A549 (cell line): ENCODE measurements at regions not wholly inside any gene's neighbourhood (a gene's known extent, or its start where the extent isn't known, plus 50 kb on each side); places are given as distances from the start of the nearest gene placed in this dataset.

Experiments used
- ATAC-seq, 2 experiments: fragments of 200-7000 bp in 1 of 2; fragments of >200 bp in 1 of 2; cut with Nextera tagmentation in 1 of 2; cut with Tn5 transposase in 1 of 2; 3 replicates each; pipeline versions ENCODE4 v1.8.0 to v1.9.1; 2018 to 2020; ENCODE audit warnings: mild to moderate bottlenecking in 1 of 2, moderate library complexity in 1 of 2
- CTCF ChIA-PET: fragments of 300-600 bp; sonication (Branson Sonifier 250); formaldehyde crosslinking; extraction: SDS; loops from one replicate; lab custom pipeline; 2021; ENCODE audit warnings: antibody characterized with exemption, inconsistent platforms; lab: Yijun Ruan, JAX
- POLR2A ChIA-PET: fragments of 350-600 bp; formaldehyde crosslinking; extraction: SDS; loops from one replicate; lab custom pipeline; 2021; ENCODE audit warnings: antibody characterized with exemption, inconsistent platforms; lab: Yijun Ruan, JAX
- DNase-seq, 2 experiments: peaks; one replicate each; pipeline versions ENCODE4 v3.0.0 to v3.0.0-alpha.2; 2011 to 2016; ENCODE audit warnings: low read depth in 1 of 2, low spot score in 1 of 2
- FAIRE-seq: peaks from 2 replicates; lab custom pipeline; 2011; peaks lifted over from hg19 to GRCh38; lab: Jason Lieb, UNC
- H3K27ac ChIP-seq, 2 experiments: fragments of >200 bp; sonication (Bioruptor Twin); formaldehyde crosslinking; 3 replicates each; pipeline ENCODE4 v1.5.1; 2016 to 2017
- H3K4me1 ChIP-seq: fragments of >200 bp; sonication (Bioruptor Twin); formaldehyde crosslinking; 3 replicates; pipeline ENCODE4 v1.6.1; 2016
- H3K4me2 ChIP-seq: fragments of >200 bp; sonication (Bioruptor Twin); formaldehyde crosslinking; 3 replicates; pipeline ENCODE4 v1.6.1; 2016
- H3K4me3 ChIP-seq: fragments of >200 bp; sonication (Bioruptor Twin); formaldehyde crosslinking; 3 replicates; pipeline ENCODE4 v1.5.1; 2016
- H3K9me3 ChIP-seq: fragments of >200 bp; sonication (Bioruptor Twin); formaldehyde crosslinking; 3 replicates; pipeline ENCODE4 v1.6.1; 2016
- CBX2 ChIP-seq: fragments of 200-600 bp; sonication (generic); IDR thresholded peaks from 2 replicates; pipeline ENCODE4 v1.6.1; 2016; ENCODE audit warnings: low read depth, mild to moderate bottlenecking, borderline replicate concordance
- CHD2 ChIP-seq: fragments of 150-350 bp; IDR thresholded peaks from 2 replicates; pipeline ENCODE4 v1.6.1; 2014; ENCODE audit warnings: low read length; ENCODE audit not compliant: partially characterized antibody
- ESRRA ChIP-seq: fragments of 150-350 bp; IDR thresholded peaks from 2 replicates; pipeline ENCODE4 v1.6.1; 2014; ENCODE audit warnings: mild to moderate bottlenecking, low read length, borderline replicate concordance
- GATA3 ChIP-seq: IDR thresholded peaks from 2 replicates; pipeline ENCODE4 v1.6.1; 2012; ENCODE audit warnings: borderline replicate concordance
- HDAC2 ChIP-seq: fragments of 200-600 bp; sonication (generic); IDR thresholded peaks from 2 replicates; pipeline ENCODE4 v1.6.1; 2016
- HOXA7 ChIP-seq: fragments of 250-450 bp; sonication (Bioruptor Pico); IDR thresholded peaks from 2 replicates; pipeline ENCODE4 v1.5.0; 2020; ENCODE audit warnings: mild to moderate bottlenecking, moderate library complexity
- KDM5A ChIP-seq: fragments of 200-600 bp; sonication (generic); IDR thresholded peaks from 2 replicates; pipeline ENCODE4 v1.6.1; 2016; ENCODE audit warnings: antibody characterized with exemption, mild to moderate bottlenecking
- MYC ChIP-seq: IDR thresholded peaks from 2 replicates; pipeline ENCODE4 v1.6.1; 2012; ENCODE audit warnings: mild to moderate bottlenecking, inconsistent platforms, low read length, improper control_type of control experiment, borderline replicate concordance
- NFE2L2 ChIP-seq: fragments of 150-350 bp; conservative IDR thresholded peaks from 2 replicates; pipeline ENCODE4 v1.6.1; 2014; ENCODE audit warnings: low read length
- NR3C1 ChIP-seq: fragments of >200 bp; sonication (Bioruptor Twin); formaldehyde crosslinking; IDR thresholded peaks from 3 replicates; pipeline ENCODE4 v1.6.1; 2017
- POLR2A ChIP-seq: IDR thresholded peaks from 2 replicates; pipeline ENCODE4 v1.6.1; 2012; ENCODE audit warnings: mild to moderate bottlenecking, low read length
- RFX5 ChIP-seq: fragments of 450-650 bp; IDR thresholded peaks from 2 replicates; pipeline ENCODE4 v1.7.1; 2014; ENCODE audit warnings: antibody characterized with exemption, mild to moderate bottlenecking, moderate library complexity
- SREBF2 ChIP-seq: fragments of 450-650 bp; IDR thresholded peaks from 2 replicates; pipeline ENCODE4 v1.6.1; 2014; ENCODE audit warnings: mild to moderate bottlenecking, moderate library complexity
- TP53 ChIP-seq: fragments of 250-450 bp; sonication (Bioruptor Pico); IDR thresholded peaks from 2 replicates; pipeline ENCODE4 v1.5.0; 2021; ENCODE audit warnings: mild to moderate bottlenecking, moderate library complexity
- ZNF302 ChIP-seq: fragments of 250-450 bp; sonication (Bioruptor Pico); IDR thresholded peaks from 2 replicates; pipeline ENCODE4 v1.9.0; 2021; ENCODE audit warnings: inconsistent platforms, mild to moderate bottlenecking, moderate library complexity
- WGBS: methylation state at CpG from one replicate; pipeline ENCODE4 v1.1.6; 2017; ENCODE audit errors: missing lambda C conversion rate; 5-methylcytosine and 5-hydroxymethylcytosine counted together
- TF ChIP-seq, protein P1 (sequence below): fragments of 450-650 bp; IDR thresholded peaks from 2 replicates; pipeline ENCODE4 v1.6.1; 2014; ENCODE audit warnings: antibody characterized with exemption
- TF ChIP-seq, protein P2 (sequence below): IDR thresholded peaks from 2 replicates; pipeline ENCODE4 v1.6.1; 2012
- TF ChIP-seq, protein P3 (sequence below): fragments of >200 bp; sonication (Bioruptor Twin); formaldehyde crosslinking; IDR thresholded peaks from 3 replicates; pipeline ENCODE4 v1.5.1; 2016
- TF ChIP-seq, protein P4 (sequence below): IDR thresholded peaks from 2 replicates; pipeline ENCODE4 v1.6.1; 2012
- TF ChIP-seq, protein P5 (sequence below): fragments of 150-350 bp; IDR thresholded peaks from 2 replicates; pipeline ENCODE4 v1.6.1; 2014; ENCODE audit warnings: low read depth, mild to moderate bottlenecking, low read length

DNA sequence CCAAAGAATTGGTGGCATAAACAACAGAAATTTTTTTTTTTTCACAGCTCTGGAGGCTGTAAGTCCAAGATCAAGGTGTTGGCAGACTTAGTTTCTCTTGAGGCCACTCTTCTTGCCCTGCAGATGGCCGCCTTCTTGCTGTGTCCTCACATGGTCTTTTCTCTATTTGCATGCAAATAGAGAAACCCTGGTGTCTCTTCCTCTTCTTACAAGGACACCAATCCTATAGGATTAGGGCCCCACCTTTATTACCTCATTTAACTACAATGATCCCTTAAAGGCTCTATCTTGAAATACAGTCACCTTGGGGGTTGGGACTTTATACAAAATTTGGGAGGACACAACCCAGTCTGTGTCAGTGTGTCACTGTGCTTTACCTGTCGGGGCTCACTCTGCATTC lies 175.4 kb upstream of the PGRMC2 start:
- H3K9me3 ChIP-seq: no peaks in the 10 kb centered on the region
- FAIRE-seq: no peak
- POLR2A ChIA-PET: no interaction called here
- DNase-seq: no peak
- CTCF ChIA-PET: interaction anchor here (1.4 to 3.6 kb wide), 3 partner anchors 9 to 90 kb away, joined by 4 to 11 read pairs (median 7); no protein-coding TSS in a partner anchor
- no peak for ATAC-seq
- H3K27ac ChIP-seq: peak overlapping the region in 1 of 2 experiments; percentile 96; a peak in 3 of 6 replicates
- peaks cover 62% of the 10 kb centered on the region for H3K4me1 ChIP-seq
- 100% methylated on average over 2 of the region's 2 CpGs for WGBS
- H3K4me3 ChIP-seq: no peak overlapping the region
- TF ChIP-seq HOXA7 (CRISPR knock-in tag) (no peak), CHD2 (no peak), MYC (no peak), RFX5 (no peak), NR3C1 (no peak), POLR2A (no peak), CBX2 (no peak), HDAC2 (no peak), NFE2L2 (no peak), GATA3 (no peak), KDM5A (no peak), TP53 (CRISPR knock-in tag) (no peak), ESRRA (no peak)
- TF ChIP-seq, protein P1, sequence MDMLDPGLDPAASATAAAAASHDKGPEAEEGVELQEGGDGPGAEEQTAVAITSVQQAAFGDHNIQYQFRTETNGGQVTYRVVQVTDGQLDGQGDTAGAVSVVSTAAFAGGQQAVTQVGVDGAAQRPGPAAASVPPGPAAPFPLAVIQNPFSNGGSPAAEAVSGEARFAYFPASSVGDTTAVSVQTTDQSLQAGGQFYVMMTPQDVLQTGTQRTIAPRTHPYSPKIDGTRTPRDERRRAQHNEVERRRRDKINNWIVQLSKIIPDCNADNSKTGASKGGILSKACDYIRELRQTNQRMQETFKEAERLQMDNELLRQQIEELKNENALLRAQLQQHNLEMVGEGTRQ: no peak
- TF ChIP-seq, protein P2, sequence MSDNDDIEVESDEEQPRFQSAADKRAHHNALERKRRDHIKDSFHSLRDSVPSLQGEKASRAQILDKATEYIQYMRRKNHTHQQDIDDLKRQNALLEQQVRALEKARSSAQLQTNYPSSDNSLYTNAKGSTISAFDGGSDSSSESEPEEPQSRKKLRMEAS: no peak
- TF ChIP-seq, protein P3, sequence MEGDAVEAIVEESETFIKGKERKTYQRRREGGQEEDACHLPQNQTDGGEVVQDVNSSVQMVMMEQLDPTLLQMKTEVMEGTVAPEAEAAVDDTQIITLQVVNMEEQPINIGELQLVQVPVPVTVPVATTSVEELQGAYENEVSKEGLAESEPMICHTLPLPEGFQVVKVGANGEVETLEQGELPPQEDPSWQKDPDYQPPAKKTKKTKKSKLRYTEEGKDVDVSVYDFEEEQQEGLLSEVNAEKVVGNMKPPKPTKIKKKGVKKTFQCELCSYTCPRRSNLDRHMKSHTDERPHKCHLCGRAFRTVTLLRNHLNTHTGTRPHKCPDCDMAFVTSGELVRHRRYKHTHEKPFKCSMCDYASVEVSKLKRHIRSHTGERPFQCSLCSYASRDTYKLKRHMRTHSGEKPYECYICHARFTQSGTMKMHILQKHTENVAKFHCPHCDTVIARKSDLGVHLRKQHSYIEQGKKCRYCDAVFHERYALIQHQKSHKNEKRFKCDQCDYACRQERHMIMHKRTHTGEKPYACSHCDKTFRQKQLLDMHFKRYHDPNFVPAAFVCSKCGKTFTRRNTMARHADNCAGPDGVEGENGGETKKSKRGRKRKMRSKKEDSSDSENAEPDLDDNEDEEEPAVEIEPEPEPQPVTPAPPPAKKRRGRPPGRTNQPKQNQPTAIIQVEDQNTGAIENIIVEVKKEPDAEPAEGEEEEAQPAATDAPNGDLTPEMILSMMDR: no peak
- TF ChIP-seq, protein P4, sequence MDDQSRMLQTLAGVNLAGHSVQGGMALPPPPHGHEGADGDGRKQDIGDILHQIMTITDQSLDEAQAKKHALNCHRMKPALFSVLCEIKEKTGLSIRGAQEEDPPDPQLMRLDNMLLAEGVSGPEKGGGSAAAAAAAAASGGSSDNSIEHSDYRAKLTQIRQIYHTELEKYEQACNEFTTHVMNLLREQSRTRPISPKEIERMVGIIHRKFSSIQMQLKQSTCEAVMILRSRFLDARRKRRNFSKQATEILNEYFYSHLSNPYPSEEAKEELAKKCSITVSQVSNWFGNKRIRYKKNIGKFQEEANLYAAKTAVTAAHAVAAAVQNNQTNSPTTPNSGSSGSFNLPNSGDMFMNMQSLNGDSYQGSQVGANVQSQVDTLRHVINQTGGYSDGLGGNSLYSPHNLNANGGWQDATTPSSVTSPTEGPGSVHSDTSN: no peak
- TF ChIP-seq, protein P5, sequence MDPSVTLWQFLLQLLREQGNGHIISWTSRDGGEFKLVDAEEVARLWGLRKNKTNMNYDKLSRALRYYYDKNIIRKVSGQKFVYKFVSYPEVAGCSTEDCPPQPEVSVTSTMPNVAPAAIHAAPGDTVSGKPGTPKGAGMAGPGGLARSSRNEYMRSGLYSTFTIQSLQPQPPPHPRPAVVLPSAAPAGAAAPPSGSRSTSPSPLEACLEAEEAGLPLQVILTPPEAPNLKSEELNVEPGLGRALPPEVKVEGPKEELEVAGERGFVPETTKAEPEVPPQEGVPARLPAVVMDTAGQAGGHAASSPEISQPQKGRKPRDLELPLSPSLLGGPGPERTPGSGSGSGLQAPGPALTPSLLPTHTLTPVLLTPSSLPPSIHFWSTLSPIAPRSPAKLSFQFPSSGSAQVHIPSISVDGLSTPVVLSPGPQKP: no peak
- no peak overlapping the region for H3K4me2 ChIP-seq

DNA sequence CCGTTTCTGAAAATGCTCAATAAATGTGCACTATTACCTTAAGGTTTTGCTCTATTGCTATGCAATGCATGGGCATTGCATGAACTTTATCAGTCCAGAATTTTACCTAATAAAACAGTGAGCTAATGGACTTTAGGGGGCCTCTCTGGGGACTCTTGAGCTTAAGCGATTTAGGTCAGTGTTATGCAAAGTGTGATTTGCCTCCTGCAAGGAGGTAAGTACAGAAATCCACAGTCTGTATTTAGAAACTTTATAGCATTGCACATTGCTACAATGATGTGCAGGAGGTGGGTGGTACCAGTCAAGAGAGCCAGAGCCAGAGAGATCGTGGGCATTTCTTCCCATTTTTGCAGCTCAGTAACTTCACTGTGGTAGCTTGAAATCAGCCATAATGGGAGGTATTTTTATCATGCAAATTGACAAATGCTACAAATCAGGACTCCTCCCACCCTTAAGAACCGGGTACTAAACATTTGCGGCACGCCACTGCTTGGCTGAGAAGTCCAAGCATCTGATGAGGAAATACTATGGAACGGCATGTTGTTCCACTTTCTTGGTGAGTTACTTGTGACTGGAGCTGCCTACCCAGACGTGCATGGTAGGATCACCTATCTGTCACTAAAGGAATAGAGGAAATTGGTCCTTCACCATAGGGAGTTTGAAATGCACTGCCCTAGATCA lies 174.6 kb upstream of the PGRMC2 start:
- ATAC-seq (no peak), DNase-seq (no peak), FAIRE-seq (no peak)
- ChIA-PET CTCF (interaction anchor here (1.0 to 3.6 kb wide), 6 partner anchors 8 to 113 kb away, joined by 3 to 11 read pairs (median 4); no protein-coding TSS in a partner anchor), POLR2A (interaction anchor here (0.6 to 1.1 kb wide), 2 partner anchors 91 to 321 kb away, joined by 3 to 5 read pairs; no protein-coding TSS in a partner anchor)
- Histone ChIP-seq H3K4me3 (no peak overlapping the region), H3K4me1 (peaks cover 63% of the 10 kb centered on the region), H3K9me3 (no peaks in the 10 kb centered on the region), H3K27ac (peak overlapping the region; percentile 78 to 96), H3K4me2 (peak overlapping the region; percentile 50; the same call in 2 of the 3 replicates)
- TF ChIP-seq MYC (no peak), SREBF2 (no peak), POLR2A (no peak), ZNF302 (CRISPR knock-in tag) (no peak)
- WGBS: 87% methylated on average over 8 of the region's 8 CpGs
